ENCODE measurements at regions not wholly inside any gene's neighbourhood (a gene's known extent, or its start where the extent isn't known, plus 50 kb on each side); places are given as distances from the start of the nearest gene placed in this dataset.

DNA sequence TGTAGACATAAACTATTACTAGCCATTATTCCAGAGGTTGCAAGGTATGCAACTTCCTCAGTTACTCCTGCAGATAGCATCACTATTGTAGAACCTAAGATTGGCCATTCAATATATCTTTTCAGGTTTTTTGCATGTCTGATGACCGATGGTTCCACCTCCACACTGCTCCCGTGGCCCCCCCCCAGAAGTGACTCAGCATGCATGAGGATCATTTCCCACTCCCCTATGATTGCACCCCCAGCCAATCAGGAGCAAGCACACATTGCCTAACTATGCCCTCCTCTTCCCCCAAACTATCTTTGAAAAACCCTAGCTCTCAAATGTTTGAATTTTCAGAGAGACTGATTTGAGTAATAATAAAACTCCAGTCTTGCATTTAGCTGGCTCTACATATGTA, 601.4 kb upstream of the TLE4 start:
- Histone ChIP-seq H3K9me2 (ENCODE audit: insufficient read depth) (no peaks in the 10 kb centered on the region), H3K27ac (no peak overlapping the region), H2AFZ (no peak overlapping the region), H3K36me3 (ENCODE audit: low read depth) (no peaks in the 10 kb centered on the region), H4K20me1 (ENCODE audit: insufficient read depth) (no peaks in the 10 kb centered on the region), H3K4me3 (no peak overlapping the region), H3K4me2 (ENCODE audit: unreplicated experiment) (no peak overlapping the region), H3F3A (ENCODE audit: insufficient read depth) (no peaks in the 10 kb centered on the region), H3K27me3 (replicated peaks; ENCODE audit: insufficient read depth) (no peaks in the 10 kb centered on the region), H3K9ac (no peak overlapping the region), H3K79me2 (ENCODE audit: insufficient read depth) (no peaks in the 10 kb centered on the region), H3K4me1 (ENCODE audit: insufficient read depth) (peaks cover 5% of the 10 kb centered on the region; the same call in 1 of the 2 replicates), H3K9me3 (ENCODE audit: low read depth) (no peaks in the 10 kb centered on the region)
- TF ChIP-seq EZH2phosphoT487 (IDR thresholded peaks at IDR 0.05; ENCODE audit: insufficient read depth, low read depth) (no peak), EZH2 (IDR thresholded peaks at IDR 0.05; ENCODE audit: insufficient read depth, poor library complexity, severe bottlenecking) (no peak)
- no peak for DNase-seq
- 83 to 93% methylated on average over 2 of the region's 2 CpGs for WGBS, 2 experiments (ENCODE audit: low coverage in 1 of 2, low lambda C conversion rate in 2 of 2, missing lambda C conversion rate in 2 of 2)
- in situ Hi-C loops (cut with MboI): no loop called here

DNA sequence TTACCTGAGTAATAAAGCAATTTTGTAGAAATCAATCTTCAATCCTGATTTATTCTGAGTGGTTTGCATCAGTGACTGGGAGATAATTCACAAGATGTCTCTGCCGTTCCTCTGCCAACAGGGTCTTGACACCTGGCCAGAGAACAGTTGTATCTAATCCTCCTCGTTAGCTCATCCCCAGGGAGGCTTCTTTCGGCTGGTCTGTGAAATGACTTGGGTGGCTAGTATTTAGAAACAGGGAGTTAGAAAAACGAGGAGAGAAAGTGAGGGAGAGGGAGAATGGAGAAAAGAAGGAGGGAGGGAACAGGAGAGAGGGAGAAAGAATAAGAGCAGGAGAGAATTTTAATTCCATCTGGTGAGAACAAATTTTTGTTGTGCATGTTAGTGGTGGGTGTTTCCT, 600.2 kb upstream of the TLE4 start:
- Histone ChIP-seq H3K27me3 (replicated peaks; ENCODE audit: insufficient read depth) (no peaks in the 10 kb centered on the region), H3K4me1 (ENCODE audit: insufficient read depth) (peaks cover 5% of the 10 kb centered on the region; the same call in 1 of the 2 replicates), H3K79me2 (ENCODE audit: insufficient read depth) (no peaks in the 10 kb centered on the region), H3F3A (ENCODE audit: insufficient read depth) (no peaks in the 10 kb centered on the region), H3K4me2 (ENCODE audit: unreplicated experiment) (no peak overlapping the region), H4K20me1 (ENCODE audit: insufficient read depth) (no peaks in the 10 kb centered on the region), H3K9me3 (ENCODE audit: low read depth) (no peaks in the 10 kb centered on the region), H3K4me3 (no peak overlapping the region), H3K27ac (no peak overlapping the region), H3K36me3 (ENCODE audit: low read depth) (no peaks in the 10 kb centered on the region), H3K9ac (no peak overlapping the region), H3K9me2 (ENCODE audit: insufficient read depth) (no peaks in the 10 kb centered on the region), H2AFZ (no peak overlapping the region)
- TF ChIP-seq EZH2 (IDR thresholded peaks at IDR 0.05; ENCODE audit: insufficient read depth, poor library complexity, severe bottlenecking) (no peak), EZH2phosphoT487 (IDR thresholded peaks at IDR 0.05; ENCODE audit: insufficient read depth, low read depth) (no peak)
- 19 to 24% methylated on average over 4 of the region's 4 CpGs for WGBS, 2 experiments (ENCODE audit: low coverage in 1 of 2, low lambda C conversion rate in 2 of 2, missing lambda C conversion rate in 2 of 2)
- in situ Hi-C loops (cut with MboI): no loop called here
- DNase-seq: no peak

DNA sequence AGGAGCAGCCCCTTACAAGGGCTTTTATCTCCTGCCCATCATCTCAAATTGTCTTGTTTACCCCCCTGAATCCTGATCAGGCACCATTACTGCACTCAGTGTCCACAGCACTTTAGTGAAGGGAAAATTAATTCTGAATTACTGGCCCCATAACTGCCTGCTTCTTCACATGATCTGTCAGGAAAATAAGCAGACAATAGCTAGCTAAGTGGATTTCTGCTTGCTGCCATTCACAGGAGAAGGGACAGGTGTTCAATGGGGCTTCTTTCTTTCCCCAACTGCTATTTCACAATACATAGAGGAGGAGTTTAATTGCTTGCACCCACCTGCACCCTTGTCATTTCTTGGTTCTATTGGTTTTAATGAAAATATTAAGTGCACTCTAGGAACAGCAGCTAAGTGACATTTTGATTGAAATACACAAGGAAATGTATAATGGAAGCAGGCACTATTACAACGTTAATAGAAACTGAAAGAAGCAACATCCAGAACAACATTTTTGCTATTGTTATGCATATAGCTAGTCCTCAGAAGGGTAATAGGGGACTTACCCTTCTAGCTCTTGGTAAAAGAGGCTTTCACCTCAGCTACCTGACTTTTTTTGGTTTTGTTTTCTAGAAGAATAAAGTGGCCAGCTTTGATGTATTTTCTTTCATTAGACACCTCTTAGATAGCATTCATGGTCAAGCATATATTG, 599.3 kb upstream of the TLE4 start:
- Histone ChIP-seq H3K9me3 (ENCODE audit: low read depth) (no peaks in the 10 kb centered on the region), H3K9me2 (ENCODE audit: insufficient read depth) (no peaks in the 10 kb centered on the region), H3K9ac (no peak overlapping the region), H3K4me2 (ENCODE audit: unreplicated experiment) (no peak overlapping the region), H3F3A (ENCODE audit: insufficient read depth) (no peaks in the 10 kb centered on the region), H2AFZ (no peak overlapping the region), H3K27ac (no peak overlapping the region), H3K4me1 (ENCODE audit: insufficient read depth) (peaks cover 5% of the 10 kb centered on the region; the same call in 1 of the 2 replicates), H4K20me1 (ENCODE audit: insufficient read depth) (no peaks in the 10 kb centered on the region), H3K4me3 (no peak overlapping the region), H3K27me3 (replicated peaks; ENCODE audit: insufficient read depth) (no peaks in the 10 kb centered on the region), H3K79me2 (ENCODE audit: insufficient read depth) (no peaks in the 10 kb centered on the region), H3K36me3 (ENCODE audit: low read depth) (no peaks in the 10 kb centered on the region)
- no peak for DNase-seq
- in situ Hi-C loops (cut with MboI): no loop called here
- TF ChIP-seq EZH2phosphoT487 (IDR thresholded peaks at IDR 0.05; ENCODE audit: insufficient read depth, low read depth): no peak
- no peak for TF ChIP-seq EZH2 (IDR thresholded peaks at IDR 0.05; ENCODE audit: insufficient read depth, poor library complexity, severe bottlenecking)
- WGBS, 2 experiments (ENCODE audit: low coverage in 1 of 2, low lambda C conversion rate in 2 of 2, missing lambda C conversion rate in 2 of 2): 8 to 9% methylated on average over 1 of the region's 1 CpG

DNA sequence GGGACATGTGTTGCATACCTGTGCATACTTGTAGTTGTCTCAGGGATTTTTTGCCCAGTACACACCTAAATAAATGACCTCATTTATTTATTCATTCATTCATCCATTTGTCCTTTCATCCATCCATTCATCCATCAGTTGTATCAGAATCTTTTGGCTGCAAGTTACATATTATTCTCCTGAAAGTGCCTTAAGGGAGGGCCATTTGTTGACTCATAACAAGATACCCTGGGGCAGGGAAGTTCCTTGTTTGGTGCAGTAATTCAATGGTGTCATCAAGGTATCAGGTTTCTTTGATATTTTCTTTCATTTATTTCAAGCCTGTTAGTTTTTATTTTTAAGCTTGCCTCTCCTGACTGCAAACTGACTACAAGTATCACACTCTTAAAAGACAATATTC, 597.9 kb upstream of the TLE4 start:
- no peaks in the 10 kb centered on the region for H4K20me1 ChIP-seq (ENCODE audit: insufficient read depth)

More for the DNA sequence above, 597.9 kb upstream of the TLE4 start:
- in situ Hi-C loops (cut with MboI): no loop called here
- H2AFZ ChIP-seq: no peak overlapping the region
- no peaks in the 10 kb centered on the region for H3K79me2 ChIP-seq (ENCODE audit: insufficient read depth)
- H3K4me3 ChIP-seq: no peak overlapping the region
- H3K9ac ChIP-seq: no peak overlapping the region
- H3K27me3 ChIP-seq (replicated peaks; ENCODE audit: insufficient read depth): no peaks in the 10 kb centered on the region
- peaks cover 5% of the 10 kb centered on the region; the same call in 1 of the 2 replicates for H3K4me1 ChIP-seq (ENCODE audit: insufficient read depth)
- no peak overlapping the region for H3K4me2 ChIP-seq (ENCODE audit: unreplicated experiment)
- no peak overlapping the region for H3K27ac ChIP-seq
- no peaks in the 10 kb centered on the region for H3K9me3 ChIP-seq (ENCODE audit: low read depth)
- no peaks in the 10 kb centered on the region for H3K36me3 ChIP-seq (ENCODE audit: low read depth)
- no peak for TF ChIP-seq EZH2 (IDR thresholded peaks at IDR 0.05; ENCODE audit: insufficient read depth, poor library complexity, severe bottlenecking)
- TF ChIP-seq EZH2phosphoT487 (IDR thresholded peaks at IDR 0.05; ENCODE audit: insufficient read depth, low read depth): no peak
- peak; percentile 63 for DNase-seq
- no peaks in the 10 kb centered on the region for H3F3A ChIP-seq (ENCODE audit: insufficient read depth)
- H3K9me2 ChIP-seq (ENCODE audit: insufficient read depth): no peaks in the 10 kb centered on the region

All from GM23248 (cell line).